HG02973 (cell line): ENCODE measurements at regions not wholly inside any gene's neighbourhood (a gene's known extent, or its start where the extent isn't known, plus 50 kb on each side); places are given as distances from the start of the nearest gene placed in this dataset.

Source experiments
- ATAC-seq: cut with Tn5 transposase; IDR thresholded peaks from one replicate; pipeline ENCODE4 v1.9.1; 2021; ENCODE audit warnings: moderate library complexity; ENCODE audit not compliant: unreplicated experiment

GRCh38 chr4:113849771-113850170, 88.2 kb upstream of the CAMK2D start:
- ATAC-seq: no peak

DNA sequence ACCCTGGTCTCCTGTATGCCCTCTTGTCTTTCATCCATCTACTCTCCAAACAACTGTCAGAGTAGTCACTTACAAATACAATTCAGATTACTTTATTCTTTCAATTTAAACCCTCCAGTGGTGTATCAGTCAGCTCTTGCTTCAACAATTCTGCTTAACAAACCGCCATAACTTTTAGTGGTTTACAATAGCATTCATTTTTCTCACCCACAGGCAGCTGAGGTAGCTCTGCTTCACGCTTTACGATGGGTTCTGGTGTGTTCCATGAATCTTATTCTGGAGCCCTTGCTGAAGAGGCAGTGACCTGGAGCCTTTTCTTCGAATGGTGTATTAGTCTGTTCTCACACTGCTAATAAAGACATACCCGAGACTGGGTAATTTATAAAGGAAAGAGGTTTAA, 86.2 kb upstream of the CAMK2D start:
- no peak for ATAC-seq

DNA sequence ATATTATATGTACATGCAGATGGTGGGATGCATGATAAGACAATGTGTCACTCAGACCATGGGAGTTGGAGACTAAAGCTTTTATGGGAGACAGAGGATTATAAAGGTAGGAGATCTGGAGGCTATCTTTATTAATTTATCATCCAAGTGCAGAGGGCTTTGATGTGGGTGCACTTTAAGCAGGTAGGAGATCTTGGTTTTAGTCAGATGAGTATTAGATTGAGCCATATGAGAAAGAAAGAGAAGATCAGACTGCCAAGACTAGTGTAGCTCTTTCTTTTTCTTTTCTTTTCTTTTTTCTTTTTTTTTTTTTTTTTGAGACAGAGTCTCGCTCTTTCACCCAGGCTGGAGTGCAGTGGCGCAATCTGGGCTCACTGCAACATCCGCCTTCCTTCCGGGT, 84.9 kb upstream of the CAMK2D start:
- ATAC-seq: no peak

DNA sequence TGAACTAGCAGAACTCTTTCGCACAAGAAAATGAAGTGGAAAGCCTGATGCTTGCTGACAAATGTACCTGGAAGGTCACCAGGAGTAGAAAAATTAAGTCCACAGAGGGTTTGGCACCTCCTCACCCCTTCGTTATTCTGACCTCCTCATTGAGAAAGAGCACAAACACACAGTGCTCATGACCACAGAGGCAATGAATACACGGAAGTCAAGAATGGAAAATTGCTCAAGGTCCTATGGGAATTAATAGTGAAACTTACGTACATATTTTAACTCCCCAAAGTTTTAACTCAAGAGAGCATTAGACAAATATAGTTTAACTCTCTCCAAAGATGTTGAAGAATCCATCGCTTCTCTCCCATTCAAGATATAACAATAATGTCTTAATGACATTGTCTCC, 83.6 kb upstream of the CAMK2D start:
- ATAC-seq: no peak

- ATAC-seq: no peak
These were observed 82.8 kb upstream of the CAMK2D start for GRCh38 chr4:113844369-113844768.

- ATAC-seq: no peak
These were observed 79.3 kb upstream of the CAMK2D start for GRCh38 chr4:113840861-113841260.

- ATAC-seq: no peak
These were observed 76.9 kb upstream of the CAMK2D start for GRCh38 chr4:113838460-113838859.

DNA sequence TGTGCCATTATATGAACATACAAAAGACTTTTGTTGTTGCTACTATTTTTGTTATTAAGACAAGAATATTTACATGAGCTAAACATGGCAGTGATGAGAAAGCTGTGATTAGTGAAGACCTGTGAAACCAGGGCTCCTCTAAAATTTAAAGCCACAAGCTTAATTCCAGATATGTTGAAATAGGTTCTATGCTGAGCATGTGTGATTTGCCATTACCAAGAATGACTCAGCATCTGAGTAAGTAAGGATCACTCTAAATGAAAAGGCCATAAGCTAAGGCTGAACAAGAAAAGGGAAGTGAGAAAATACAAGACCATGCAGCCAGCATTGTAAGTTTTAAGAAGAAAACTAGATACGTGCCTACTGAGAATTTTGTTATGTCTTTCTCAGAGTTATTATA, 75.9 kb upstream of the CAMK2D start:
- peak; percentile 100 for ATAC-seq

GRCh38 chr4:113835005-113835404, 73.5 kb upstream of the CAMK2D start:
- no peak for ATAC-seq

- ATAC-seq: no peak
These were observed 72.8 kb upstream of the CAMK2D start for GRCh38 chr4:113834298-113834697.

GRCh38 chr4:113832803-113833202, 71.3 kb upstream of the CAMK2D start:
- ATAC-seq: no peak

- no peak for ATAC-seq
These were observed 69.9 kb upstream of the CAMK2D start for GRCh38 chr4:113831457-113831856.

GRCh38 chr4:113828702-113829101, 67.2 kb upstream of the CAMK2D start:
- no peak for ATAC-seq

DNA sequence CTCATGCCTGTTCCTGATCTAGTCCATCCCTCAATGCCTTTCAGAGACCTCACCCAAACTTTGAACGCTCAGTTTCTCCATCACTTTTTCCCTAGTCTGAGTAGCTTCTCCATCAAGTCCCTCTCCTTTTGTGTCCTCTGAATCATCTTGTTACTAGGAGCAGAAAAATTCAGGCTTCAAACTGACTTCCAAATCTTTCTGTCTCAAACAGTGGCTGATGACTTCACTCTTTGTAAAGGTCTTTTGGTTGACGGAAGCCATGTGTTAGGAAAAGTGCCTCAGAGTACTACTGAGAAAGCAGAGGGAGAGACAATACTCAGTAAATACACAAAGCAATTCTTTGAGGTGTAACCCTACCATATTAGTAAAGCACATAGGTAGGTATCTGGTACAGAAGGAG, 65.7 kb upstream of the CAMK2D start:
- no peak for ATAC-seq

- no peak for ATAC-seq
These were observed 64.9 kb upstream of the CAMK2D start for GRCh38 chr4:113826421-113826820.

GRCh38 chr4:113825272-113825671, 63.7 kb upstream of the CAMK2D start:
- ATAC-seq: peak; percentile 58

GRCh38 chr4:113824396-113824795, 62.9 kb upstream of the CAMK2D start:
- ATAC-seq: no peak

DNA sequence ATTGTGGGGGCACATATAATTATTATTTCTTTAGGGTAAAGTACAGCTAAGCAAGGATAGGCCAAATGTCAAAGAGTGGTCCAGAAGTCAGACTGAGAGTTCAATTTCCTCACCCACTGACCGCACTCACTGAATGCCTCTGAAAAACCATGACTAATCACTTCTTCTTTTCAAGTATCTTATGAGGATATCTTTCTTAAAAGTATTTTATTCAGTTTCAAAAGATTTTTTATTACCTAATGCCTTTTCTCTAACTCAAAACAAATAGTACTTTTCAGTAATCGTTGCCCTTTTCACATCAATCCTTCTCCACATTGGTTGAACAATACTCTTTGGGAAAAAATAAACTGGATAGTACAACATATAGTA, 61.7 kb upstream of the CAMK2D start:
- peak; percentile 70 for ATAC-seq

GRCh38 chr4:113822555-113823290, 61.2 kb upstream of the CAMK2D start:
- peak; percentile 70 for ATAC-seq

DNA sequence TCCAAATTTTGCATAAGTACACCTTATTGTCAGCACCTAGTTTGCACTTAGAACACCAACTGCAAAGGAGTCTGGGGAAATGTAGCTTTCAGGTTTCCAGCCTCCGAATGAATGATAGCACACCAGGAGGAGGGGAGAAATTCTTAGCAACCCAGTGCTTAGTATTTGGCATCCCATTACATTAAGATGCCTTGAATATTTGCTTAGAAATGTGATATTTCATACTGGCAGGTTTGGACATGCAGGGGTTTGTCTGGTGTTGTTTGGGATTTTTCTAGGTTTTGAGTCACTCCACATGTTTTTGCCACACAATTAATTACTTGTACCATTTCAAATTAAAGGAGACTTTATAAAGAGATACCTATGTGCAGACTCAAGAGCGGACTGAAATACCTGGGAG, 60.3 kb upstream of the CAMK2D start:
- no peak for ATAC-seq

DNA sequence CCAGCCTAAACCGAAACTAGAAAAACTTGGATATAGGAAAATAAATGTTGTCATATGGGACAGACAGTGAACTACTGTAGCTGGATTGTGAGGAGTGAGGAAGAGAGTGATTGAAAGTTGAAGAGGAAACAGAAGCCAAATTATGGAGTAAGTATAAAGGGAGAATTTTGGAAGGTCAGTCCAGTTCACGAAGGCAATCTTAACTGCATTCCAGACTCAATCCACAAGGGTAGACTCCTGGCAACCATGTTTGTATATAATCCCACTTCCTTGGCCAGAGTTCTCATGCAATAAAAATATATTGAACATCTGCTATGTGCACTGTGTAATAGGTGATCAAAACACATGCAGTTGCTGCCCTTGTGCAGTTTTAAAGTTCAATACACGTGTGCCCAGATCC, 58.6 kb upstream of the CAMK2D start:
- ATAC-seq: no peak

DNA sequence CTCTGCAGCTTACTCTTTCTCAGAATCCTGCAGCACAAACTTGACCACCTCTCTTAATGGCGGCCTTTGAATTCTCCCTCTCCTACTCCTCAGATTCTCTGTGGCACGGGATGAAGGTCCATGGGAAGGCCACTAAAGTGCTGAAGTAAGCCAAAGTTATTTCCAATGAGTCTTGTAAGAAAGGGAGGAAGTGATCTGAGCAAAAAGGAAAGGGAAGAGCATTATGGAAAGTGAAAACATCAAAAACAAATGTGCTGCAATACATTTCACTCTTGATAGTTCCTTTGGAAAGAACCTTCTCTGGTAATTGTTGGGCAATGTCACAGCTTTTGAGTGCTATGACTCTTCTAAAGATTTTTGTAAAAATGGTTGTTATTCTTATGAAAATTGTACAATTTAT, 54.3 kb upstream of the CAMK2D start:
- no peak for ATAC-seq

GRCh38 chr4:113811359-113811758, 49.8 kb upstream of the CAMK2D start:
- no peak for ATAC-seq
